Suppressor macrophage treated with lipopolysaccharide for 1 hour (primary cell): ENCODE measurements at regions not wholly inside any gene's neighbourhood (a gene's known extent, or its start where the extent isn't known, plus 50 kb on each side); places are given as distances from the start of the nearest gene placed in this dataset.
A peak's percentile ranks its signal among the peaks of the same experiment; 100 is the strongest.
"Not testable (repeated sequence)": the region's sequence is repeated elsewhere in the genome, so short reads cannot be mapped to it uniquely, and the experiment has no call there.

Experiments
- DNase-seq, 3 donors: peaks; one replicate each; pipeline ENCODE4 v3.0.0-alpha.2; 2020 to 2022

GRCh38 chr11:116360221-116360941 lies 412.4 kb downstream of the BUD13 start:
- DNase-seq: no peak

GRCh38 chr11:116357784-116358544 lies 414.8 kb downstream of the BUD13 start:
- DNase-seq: peak; percentile 20 to 43 (median 31)

DNA sequence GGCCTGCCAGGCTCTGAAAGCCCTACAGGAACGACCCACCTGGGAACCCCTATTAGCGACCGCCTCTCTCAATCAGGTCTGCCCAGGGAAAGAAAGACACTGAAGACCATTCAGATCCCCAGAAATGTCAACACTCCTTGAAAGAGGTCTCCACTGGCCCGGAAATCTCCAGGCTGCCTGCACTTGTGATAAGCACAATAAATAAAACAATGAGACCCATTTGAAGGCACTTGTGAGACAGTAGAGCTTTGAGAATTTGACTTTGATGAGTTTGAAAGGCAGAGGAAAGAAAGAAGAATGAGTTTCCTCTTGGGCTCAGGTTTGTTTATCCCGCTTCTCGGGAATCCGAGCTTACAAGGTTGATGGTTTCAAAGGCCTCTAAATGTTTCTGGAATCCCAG lies 416.3 kb downstream of the BUD13 start:
- DNase-seq: no peak

GRCh38 chr11:116355104-116355503 lies 417.7 kb downstream of the BUD13 start:
- DNase-seq: no peak

- DNase-seq: no peak
These were observed 419.2 kb downstream of the BUD13 start for GRCh38 chr11:116353589-116353988.

DNA sequence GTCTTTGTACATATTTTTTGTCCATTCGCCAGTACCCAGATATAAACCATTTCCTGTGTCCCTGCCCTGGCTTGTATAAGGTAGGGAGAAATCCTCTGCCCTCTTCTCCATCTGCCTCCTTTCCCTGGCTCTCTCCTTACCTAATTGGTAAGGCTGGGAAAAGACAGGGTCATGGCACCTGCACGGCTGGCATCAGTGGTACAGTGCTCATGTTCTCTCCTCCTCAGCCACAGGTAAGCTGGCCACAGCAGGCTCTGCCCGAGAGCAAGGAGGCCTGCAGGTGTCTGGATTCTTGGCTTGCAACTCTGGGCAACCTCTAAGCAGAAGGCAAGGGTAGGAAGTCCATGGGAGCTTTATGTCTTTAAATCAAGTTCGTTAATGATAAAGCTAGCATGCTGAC lies 419.9 kb downstream of the BUD13 start:
- DNase-seq: no peak

DNA sequence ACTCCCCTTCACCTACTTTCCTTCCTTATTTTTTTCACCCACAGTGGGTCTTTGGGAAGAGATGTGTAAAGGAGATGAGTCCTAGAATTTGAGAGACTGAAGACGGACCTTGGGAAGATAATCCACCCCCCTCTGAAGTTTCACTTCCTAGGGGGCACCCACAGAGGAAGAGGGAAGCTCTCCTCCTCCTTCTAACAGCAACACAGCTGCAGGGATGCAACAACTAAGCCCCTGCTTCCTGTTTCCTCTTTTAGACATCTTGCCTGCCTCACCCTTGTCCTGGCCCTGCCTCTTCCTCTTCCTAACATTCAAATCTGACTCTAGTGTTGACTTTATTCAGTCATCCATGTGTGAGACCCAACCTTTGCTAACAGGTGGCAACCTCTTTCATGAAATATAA lies 424.6 kb downstream of the BUD13 start:
- DNase-seq: peak; percentile 62 to 70 (median 67)

DNA sequence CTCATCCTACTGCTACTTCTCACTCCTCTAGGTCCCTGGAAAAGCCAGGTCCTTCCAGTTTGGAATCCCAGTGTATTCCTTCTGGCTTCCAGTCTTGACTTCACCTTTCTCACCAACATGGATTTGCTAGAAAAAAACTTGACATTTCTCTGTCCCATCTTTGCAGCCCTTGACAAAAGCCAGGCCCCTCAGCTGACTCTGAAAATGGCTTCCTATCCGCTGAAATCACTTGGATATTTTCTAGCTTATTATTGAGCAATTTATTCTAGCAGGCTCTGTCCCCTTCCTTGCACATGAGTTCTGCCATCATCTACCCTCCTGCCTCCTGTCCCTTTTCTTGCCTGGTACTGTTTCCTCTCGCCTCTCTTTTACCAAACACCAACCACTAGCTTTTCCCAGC lies 427.2 kb downstream of the BUD13 start:
- no peak for DNase-seq

- no peak for DNase-seq
These were observed 428.2 kb downstream of the BUD13 start for GRCh38 chr11:116344601-116345000.

GRCh38 chr11:116343270-116343669 lies 429.5 kb downstream of the BUD13 start:
- DNase-seq: no peak

- DNase-seq: no peak
These were observed 430.6 kb downstream of the BUD13 start for GRCh38 chr11:116342148-116342547.

- no peak for DNase-seq
These were observed 433.3 kb downstream of the BUD13 start for GRCh38 chr11:116339306-116340098.

- not testable (repeated sequence) for DNase-seq
These were observed 434.3 kb downstream of the BUD13 start for GRCh38 chr11:116338500-116338899.

DNA sequence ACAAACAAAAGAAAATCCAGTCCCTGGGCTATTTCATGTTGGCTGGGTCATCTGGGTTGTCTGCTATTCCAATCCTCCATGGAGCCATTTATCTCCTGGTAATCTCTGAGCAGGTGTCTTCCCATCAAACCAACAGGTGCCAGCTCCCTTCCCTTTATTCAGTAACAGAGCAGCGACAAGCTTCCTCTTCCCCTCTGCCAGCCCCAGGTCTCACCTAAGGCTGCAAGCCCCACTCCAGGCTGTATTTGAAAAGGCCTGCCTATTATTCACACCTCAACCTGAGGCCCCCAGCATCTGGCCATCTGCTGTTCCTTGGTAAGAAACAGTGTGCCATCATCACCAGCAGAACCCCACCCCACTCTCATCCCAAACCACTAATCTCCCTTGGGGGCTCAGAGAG lies 436.2 kb downstream of the BUD13 start:
- no peak for DNase-seq

GRCh38 chr11:116335891-116336290 lies 436.9 kb downstream of the BUD13 start:
- DNase-seq: no peak

GRCh38 chr11:116335078-116335477 lies 437.7 kb downstream of the BUD13 start:
- no peak for DNase-seq

GRCh38 chr11:116334596-116334995 lies 438.2 kb downstream of the BUD13 start:
- no peak for DNase-seq

DNA sequence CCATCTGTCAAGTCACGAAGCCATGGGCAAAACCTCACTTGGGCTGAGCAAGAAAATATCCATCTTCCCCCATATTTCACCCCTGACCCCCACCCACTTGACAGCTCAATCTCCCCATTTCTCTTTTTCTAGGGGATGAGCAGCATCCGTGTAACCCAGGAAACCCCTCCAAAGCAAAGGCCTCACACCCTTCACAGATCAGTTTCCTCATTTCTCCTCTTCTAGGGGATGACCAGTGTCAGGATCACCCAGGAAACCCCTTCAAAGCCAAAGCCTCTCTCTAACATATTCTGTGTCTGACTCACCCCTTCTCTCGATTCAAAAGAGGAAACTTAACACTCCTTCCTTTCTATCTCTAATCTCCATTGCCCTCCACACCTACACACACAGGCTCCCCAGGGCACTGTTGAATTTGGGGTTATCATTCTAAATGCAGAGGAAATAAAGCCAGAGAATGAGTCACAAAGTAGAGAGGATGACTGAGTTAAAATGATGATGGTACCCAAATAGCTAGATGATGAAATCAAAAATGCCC lies 439.7 kb downstream of the BUD13 start:
- peak; percentile 66 to 79 (median 76) for DNase-seq

DNA sequence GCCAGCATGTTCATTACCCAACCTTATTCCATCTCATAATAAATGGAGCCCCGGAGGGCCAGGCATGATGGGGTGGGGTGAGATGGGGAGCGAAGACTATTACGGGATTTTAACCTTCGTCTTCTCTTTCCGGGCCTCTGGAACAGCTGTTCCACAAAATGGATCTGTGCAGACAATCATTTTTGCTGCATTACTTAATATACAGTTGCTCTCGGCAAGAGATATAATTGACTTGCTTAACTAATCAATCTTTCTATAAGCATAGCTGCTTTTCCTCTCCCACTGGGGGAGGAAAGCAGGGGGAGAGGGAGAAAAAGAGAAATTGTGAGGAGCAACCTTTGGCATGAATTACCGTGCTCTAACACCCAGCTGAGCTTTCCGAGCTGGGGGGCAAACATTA lies 440.4 kb downstream of the BUD13 start:
- no peak for DNase-seq

DNA sequence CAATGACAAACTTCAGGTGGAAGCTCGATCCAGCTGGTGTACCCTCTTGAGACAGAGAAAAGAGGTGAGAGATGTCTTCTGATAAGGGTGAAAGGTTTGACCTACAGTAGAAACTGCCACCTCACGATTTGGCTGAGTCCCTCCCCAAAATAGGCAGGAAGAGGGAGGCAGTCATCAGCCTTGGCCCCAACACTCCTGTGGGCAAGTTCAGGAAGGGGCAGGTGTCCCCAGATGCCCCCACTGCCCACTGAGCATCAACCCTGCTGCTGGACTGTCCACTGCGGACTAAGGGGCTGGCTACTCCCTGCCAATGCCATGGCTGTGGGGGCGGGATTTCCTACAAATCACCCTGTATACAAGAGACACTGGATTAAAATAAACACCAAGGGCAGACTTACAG lies 441.4 kb downstream of the BUD13 start:
- DNase-seq: no peak

GRCh38 chr11:116330439-116331185 lies 442.2 kb downstream of the BUD13 start:
- DNase-seq: no peak

- no peak for DNase-seq
These were observed 443.3 kb downstream of the BUD13 start for GRCh38 chr11:116329354-116330090.
